Ectodermal cell (in vitro differentiated cells): ENCODE measurements at regions not wholly inside any gene's neighbourhood (a gene's known extent, or its start where the extent isn't known, plus 50 kb on each side); places are given as distances from the start of the nearest gene placed in this dataset.

Experiments
- H3K27ac ChIP-seq: 2 replicates; pipeline ENCODE4 v1.7.0; 2013; ENCODE audit warnings: mild to moderate bottlenecking, low read depth, low read length; ENCODE audit not compliant: insufficient read depth, poor library complexity, severe bottlenecking
- H3K27me3 ChIP-seq: 2 replicates; pipeline ENCODE4 v1.7.0; 2013; ENCODE audit warnings: mild to moderate bottlenecking, low read length; ENCODE audit not compliant: insufficient read depth, control insufficient read depth, poor library complexity, severe bottlenecking
- H3K36me3 ChIP-seq: one replicate; pipeline ENCODE4 v1.7.0; 2013; ENCODE audit warnings: low read length; ENCODE audit not compliant: control insufficient read depth, insufficient read depth
- H3K4me1 ChIP-seq: one replicate; pipeline ENCODE4 v1.7.0; 2013; ENCODE audit warnings: low read length; ENCODE audit not compliant: control insufficient read depth, insufficient read depth
- H3K4me3 ChIP-seq: 2 replicates; pipeline ENCODE4 v1.7.0; 2013; ENCODE audit warnings: low read depth, low read length, control low read depth; ENCODE audit not compliant: insufficient read depth
- H3K9me3 ChIP-seq: 2 replicates; pipeline ENCODE4 v1.7.0; 2013; ENCODE audit warnings: mild to moderate bottlenecking, low read length, moderate library complexity; ENCODE audit not compliant: control insufficient read depth
- WGBS, 2 experiments: methylation state at CpG; one replicate each; pipeline ENCODE4 v1.1.7; 2013; ENCODE audit warnings: missing lambda C conversion rate in 2 of 2; 5-methylcytosine and 5-hydroxymethylcytosine counted together

DNA sequence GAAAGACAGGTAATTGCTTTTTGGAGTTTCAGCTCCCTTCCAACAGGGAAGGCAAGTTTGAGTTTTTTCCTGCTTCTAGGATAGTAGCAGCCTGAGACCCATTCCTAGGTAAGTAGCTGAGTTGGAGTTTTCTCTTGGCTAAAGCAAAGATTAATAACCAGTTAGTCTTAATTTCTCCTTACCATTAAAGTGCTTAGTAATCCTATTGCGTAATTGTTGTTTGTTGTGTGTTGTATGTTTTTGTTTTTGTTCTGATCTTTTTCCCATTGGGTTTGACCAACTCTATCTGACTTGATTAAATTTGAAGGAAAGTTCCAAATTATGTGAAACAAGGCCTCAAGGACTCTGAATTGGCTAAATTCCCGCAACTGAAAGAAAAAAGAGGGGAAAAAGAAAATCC is 83.5 kb downstream of the TBX22 start:
- Histone ChIP-seq H3K4me3 (no peak overlapping the region), H3K4me1 (no peaks in the 10 kb centered on the region), H3K36me3 (no peaks in the 10 kb centered on the region), H3K9me3 (no peaks in the 10 kb centered on the region), H3K27ac (no peak overlapping the region), H3K27me3 (no peaks in the 10 kb centered on the region)
- 100% methylated on average over 1 to 2 of the region's 2 CpGs for WGBS, 2 experiments

DNA sequence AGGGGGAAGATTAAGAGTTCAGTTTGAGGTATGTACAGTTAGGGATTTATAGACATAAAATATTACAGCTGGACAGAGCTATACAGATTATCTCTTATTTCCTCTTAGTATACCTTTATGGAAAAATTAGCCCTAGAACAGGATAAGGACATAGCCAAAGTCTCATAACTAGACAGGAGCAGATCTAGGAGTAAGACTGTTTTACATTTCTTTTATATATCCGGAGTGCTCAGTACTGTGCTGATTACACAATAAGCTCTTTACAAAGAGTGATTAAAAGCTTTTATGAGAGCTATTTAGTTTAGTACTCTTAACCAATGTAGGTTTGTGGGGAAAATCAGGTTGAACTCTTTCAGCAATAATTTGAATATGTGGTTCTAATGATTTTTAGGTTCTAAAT is 105.8 kb downstream of the TBX22 start:
- Histone ChIP-seq H3K27ac (no peak overlapping the region), H3K4me3 (no peak overlapping the region), H3K36me3 (no peaks in the 10 kb centered on the region), H3K27me3 (no peaks in the 10 kb centered on the region), H3K9me3 (no peaks in the 10 kb centered on the region), H3K4me1 (no peaks in the 10 kb centered on the region)
- WGBS, 2 experiments, result 91% methylated on average over 1 of the region's 1 CpG; no CpG with 5 or more reads in 1 of the 2 experiments

DNA sequence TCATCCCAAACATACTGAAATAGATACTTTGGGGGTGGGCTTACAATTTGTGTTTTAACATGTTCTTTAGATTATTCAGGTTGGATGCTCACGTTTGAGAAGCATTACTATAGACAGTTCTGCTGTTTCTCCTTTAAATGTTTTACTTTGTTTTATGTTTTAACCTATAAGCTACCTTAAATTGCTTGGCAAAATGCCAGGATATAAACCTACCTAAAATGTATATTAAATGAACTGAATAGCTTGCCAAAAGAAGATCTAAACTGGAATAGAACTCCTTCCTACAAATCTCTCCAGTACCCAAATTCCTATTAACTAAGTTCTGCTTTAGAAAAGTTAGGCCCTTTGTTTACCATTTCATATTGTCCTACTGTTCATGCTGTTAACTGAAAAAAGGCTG is 124.4 kb downstream of the TBX22 start:
- no peaks in the 10 kb centered on the region for H3K9me3 ChIP-seq
- no peak overlapping the region for H3K27ac ChIP-seq
- no CpG with 5 or more reads among the region's 1 CpG for WGBS, 2 experiments
- H3K4me3 ChIP-seq, result no peak overlapping the region
- H3K36me3 ChIP-seq, result no peaks in the 10 kb centered on the region
- H3K27me3 ChIP-seq, result no peaks in the 10 kb centered on the region
- no peaks in the 10 kb centered on the region for H3K4me1 ChIP-seq

DNA sequence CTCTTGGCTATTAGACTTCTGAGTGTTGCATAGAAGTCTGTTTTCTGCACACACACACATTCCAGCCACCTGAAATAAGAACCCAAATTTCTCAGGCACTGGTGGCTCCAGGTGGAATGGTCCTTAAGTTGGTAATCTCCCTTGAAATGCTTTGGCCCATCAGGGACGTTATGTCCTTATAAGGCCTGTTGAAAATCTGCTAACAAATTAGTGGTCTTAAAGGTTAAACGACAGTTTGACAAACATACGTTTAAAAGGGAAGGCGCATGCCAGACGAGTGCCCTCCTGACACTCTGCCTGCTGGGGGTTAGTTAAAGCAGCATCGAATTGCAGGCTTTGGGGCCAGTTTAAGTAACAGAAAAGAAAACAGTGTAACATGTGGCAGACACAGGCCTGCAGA is 125.0 kb downstream of the TBX22 start:
- Histone ChIP-seq H3K4me3 (no peak overlapping the region), H3K36me3 (no peaks in the 10 kb centered on the region), H3K27ac (no peak overlapping the region), H3K4me1 (no peaks in the 10 kb centered on the region), H3K27me3 (no peaks in the 10 kb centered on the region), H3K9me3 (no peaks in the 10 kb centered on the region)
- WGBS, 2 experiments, result 30 to 33% methylated on average over 6 of the region's 6 CpGs

DNA sequence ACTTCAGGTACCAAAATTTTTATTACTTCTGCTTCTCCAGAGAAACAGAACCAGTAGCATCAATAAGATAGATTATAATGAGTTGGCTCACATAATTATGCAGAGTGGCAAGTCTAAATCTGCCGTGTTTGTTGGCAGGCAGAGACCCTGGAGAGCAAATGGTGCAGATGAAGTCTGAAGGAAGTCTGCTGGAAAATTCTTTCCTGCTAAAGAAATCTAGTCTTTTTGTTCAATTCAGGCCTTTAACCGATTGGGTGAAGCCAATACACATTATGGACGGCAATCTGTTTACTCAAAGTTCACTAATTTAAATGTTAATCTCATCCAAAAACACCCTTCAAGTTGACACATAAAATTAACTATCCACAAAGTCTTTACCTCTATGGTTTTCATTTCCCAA is 156.0 kb downstream of the TBX22 start:
- Histone ChIP-seq H3K4me1 (no peaks in the 10 kb centered on the region), H3K9me3 (no peaks in the 10 kb centered on the region), H3K36me3 (no peaks in the 10 kb centered on the region), H3K27me3 (no peaks in the 10 kb centered on the region), H3K4me3 (no peak overlapping the region), H3K27ac (no peak overlapping the region)
- 93 to 94% methylated on average over 3 of the region's 3 CpGs for WGBS, 2 experiments

DNA sequence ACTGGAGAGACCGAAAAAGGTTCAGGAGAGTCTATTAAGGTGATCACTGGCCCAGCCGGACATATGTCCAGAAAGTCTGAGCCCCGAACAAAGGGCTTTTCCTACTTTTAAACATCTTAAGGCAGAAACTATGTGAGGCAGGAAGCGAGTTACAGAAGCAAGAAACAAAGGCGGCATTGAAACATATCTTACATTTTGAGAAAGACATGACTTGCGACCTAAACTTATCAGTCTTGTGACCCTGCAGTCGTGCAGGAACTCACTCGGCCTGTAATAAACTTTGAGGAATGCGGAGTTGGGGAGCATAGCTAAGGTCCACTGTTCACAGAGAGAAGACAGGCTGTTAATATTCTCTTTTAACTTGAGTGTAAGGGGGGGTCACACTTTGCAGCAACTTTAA is 158.7 kb downstream of the TBX22 start:
- 96% methylated on average over 9 of the region's 9 CpGs for WGBS, 2 experiments
- no peaks in the 10 kb centered on the region for H3K9me3 ChIP-seq
- H3K4me1 ChIP-seq, result no peaks in the 10 kb centered on the region
- no peaks in the 10 kb centered on the region for H3K36me3 ChIP-seq
- no peak overlapping the region for H3K27ac ChIP-seq
- H3K4me3 ChIP-seq, result no peak overlapping the region
- H3K27me3 ChIP-seq, result no peaks in the 10 kb centered on the region

DNA sequence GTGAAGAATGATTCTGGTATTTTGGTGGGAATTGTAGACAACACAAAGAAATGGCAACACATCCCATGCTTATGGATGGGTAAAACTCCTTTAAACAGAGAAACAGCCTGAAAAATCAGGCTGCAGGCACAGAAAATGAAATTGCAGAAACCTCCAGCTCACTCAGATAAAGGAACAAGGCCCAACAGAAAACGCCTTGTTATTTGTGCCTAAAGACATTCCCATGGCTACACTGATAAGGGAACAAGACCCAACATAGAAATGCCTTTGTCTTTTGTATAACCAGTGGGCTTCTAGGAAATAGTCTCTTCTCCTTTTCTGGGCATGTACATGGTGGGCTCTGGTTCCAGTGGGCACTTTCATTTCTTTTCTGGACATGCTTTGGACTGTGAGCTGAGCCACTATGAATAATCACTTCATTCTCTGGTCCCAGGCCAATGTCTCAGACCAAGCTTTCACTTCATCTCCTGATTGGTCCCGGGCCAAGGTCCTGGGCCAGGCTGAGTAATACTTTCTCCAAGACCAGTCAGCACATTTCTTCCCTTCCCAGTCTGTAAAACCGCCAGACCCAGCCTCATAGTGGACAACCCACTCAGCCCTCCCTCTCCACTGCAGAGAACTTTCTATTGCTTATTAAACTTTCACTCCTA is 160.5 kb downstream of the TBX22 start:
- Histone ChIP-seq H3K36me3 (no peaks in the 10 kb centered on the region), H3K27me3 (no peaks in the 10 kb centered on the region), H3K27ac (no peak overlapping the region), H3K4me1 (no peaks in the 10 kb centered on the region), H3K4me3 (no peak overlapping the region), H3K9me3 (no peaks in the 10 kb centered on the region)
- WGBS, 2 experiments, result 91 to 93% methylated on average over 3 of the region's 3 CpGs

DNA sequence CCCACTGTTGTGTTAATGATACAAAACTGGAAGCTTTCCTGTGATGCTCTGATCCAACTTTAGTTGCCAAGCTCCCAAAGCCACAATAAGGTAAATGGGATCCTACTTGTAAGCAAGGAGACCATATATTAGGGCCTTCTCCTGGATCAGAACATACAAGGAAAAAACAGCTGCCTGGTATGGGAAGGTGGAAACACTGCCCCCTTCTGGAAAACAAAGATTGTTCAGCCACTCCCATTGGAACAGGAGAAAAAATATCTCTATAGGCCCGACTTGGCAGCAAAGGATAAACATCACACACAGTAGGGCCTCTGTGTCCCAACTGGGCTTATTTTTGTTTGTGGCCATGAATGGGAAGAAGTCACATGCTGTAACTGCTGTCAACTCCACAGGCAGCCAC is 166.5 kb downstream of the TBX22 start:
- H3K36me3 ChIP-seq, result no peaks in the 10 kb centered on the region
- no peaks in the 10 kb centered on the region for H3K9me3 ChIP-seq
- H3K4me3 ChIP-seq, result no peak overlapping the region
- no peaks in the 10 kb centered on the region for H3K27me3 ChIP-seq
- no peak overlapping the region for H3K27ac ChIP-seq
- no peaks in the 10 kb centered on the region for H3K4me1 ChIP-seq
- 60 to 73% methylated on average over 1 of the region's 1 CpG for WGBS, 2 experiments

DNA sequence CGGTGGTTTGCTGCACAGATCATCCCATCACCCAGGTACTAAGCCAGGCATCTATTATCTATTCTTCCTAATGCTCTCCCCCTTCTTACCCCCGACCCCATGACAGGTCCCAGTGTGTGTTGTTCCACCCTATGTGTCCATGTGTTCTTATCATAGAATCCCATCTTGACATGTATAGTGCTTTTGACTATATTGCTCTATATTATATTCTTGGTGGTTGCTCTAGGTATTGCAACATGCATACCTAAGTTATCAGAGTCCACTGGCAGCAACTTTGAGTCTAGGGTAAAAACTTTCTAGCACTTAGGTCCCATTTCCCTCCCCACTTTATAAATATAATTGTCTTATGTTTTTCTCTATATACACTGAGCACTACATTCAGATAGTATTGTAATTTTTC is 170.3 kb downstream of the TBX22 start:
- Histone ChIP-seq H3K27ac (no peak overlapping the region), H3K27me3 (no peaks in the 10 kb centered on the region), H3K4me1 (no peaks in the 10 kb centered on the region), H3K4me3 (no peak overlapping the region), H3K36me3 (no peaks in the 10 kb centered on the region), H3K9me3 (no peaks in the 10 kb centered on the region)
- WGBS, 2 experiments, result 86% methylated on average over 2 of the region's 2 CpGs; no CpG with 5 or more reads in 1 of the 2 experiments

DNA sequence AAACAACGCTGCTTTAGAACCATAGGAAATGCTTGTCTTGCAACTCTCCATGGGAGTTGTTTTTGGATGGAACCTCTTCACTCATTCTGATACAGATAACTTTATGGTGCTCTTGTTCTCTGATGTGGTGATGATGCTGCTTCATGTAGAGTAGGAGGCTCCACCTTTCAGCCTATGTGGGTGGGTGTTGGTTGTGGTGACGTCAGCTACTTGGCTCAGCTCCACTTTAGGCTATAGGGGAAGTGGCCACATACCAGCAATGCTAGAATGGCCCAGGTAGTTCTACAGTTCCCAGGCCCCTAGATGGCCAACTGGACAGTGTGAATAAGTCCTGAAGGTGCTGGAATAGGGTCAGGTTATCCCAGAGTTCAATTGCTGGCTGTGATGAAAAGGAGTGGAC is 192.1 kb downstream of the TBX22 start:
- H3K27me3 ChIP-seq, result no peaks in the 10 kb centered on the region
- H3K27ac ChIP-seq, result no peak overlapping the region
- H3K4me3 ChIP-seq, result no peak overlapping the region
- H3K36me3 ChIP-seq, result no peaks in the 10 kb centered on the region
- no peaks in the 10 kb centered on the region for H3K9me3 ChIP-seq
- no peaks in the 10 kb centered on the region for H3K4me1 ChIP-seq
- 90 to 100% methylated on average over 2 of the region's 2 CpGs for WGBS, 2 experiments

DNA sequence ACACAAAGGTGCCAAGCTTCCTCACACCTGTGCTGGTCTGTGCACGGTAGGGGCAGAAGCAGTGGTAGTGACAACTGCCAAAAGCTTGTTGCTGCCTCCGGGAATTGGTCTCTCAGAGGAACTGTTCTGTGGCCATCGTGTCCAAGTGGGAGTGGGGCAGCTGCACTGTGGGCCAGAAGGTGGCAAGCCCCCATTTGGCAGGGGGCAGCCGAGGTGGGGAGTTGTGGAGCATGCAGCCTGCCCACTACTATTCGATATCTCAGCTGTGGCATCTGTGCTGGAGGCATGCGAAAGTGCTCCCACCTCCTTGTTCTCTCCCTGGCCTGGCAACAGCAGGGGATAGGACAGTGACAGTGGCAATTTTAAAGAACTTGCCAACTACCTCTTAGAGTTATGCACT is 192.8 kb downstream of the TBX22 start:
- Histone ChIP-seq H3K36me3 (no peaks in the 10 kb centered on the region), H3K27ac (no peak overlapping the region), H3K4me3 (no peak overlapping the region), H3K4me1 (no peaks in the 10 kb centered on the region), H3K9me3 (no peaks in the 10 kb centered on the region), H3K27me3 (no peaks in the 10 kb centered on the region)
- 92 to 93% methylated on average over 6 of the region's 6 CpGs for WGBS, 2 experiments
